ENCODE measurements at regions not wholly inside any gene's neighbourhood (a gene's known extent, or its start where the extent isn't known, plus 50 kb on each side); places are given as distances from the start of the nearest gene placed in this dataset.
"Not testable (repeated sequence)": the region's sequence is repeated elsewhere in the genome, so short reads cannot be mapped to it uniquely, and the experiment has no call there.

DNA sequence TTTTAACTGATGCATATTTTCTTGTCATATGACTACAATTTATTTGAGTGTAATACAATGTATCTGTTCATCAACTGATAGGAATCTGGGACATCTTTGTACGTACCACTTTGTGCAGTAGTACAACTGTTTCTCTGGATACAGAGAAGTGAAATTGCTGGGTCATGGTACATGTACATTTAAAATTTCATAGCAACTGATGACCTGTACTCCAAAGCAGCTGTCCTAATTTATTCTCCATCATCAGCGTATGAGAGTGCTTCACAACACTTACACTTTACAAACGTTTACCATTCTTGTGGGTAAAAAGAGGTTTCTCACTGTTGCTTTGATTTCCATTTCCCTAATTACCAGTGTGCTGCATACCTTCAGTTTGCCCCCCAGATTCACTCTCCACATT, 552.8 kb upstream of the CADM1 start:
- DNase-seq = no peak

- no peak for DNase-seq
Observed at GRCh38 chr11:116055064-116055463, 550.8 kb upstream of the CADM1 start.

DNA sequence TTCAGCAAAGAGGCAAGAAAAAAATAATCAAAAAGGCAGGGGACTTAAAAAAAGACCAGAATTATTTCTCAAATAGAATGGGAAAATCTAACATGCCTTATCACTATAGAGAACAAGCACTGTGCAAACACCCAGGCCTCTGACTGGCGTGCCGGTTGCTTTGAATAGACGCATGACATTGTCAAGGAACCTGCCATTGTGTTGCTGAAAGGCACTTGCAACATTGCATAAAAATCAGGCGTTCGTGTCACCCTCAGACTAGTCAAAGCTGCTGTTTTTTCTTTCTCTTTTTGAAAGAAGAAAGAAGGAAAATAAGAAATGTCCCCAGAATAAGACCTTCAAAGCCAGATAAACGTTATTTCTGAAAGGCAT, 549.3 kb upstream of the CADM1 start:
- no peak for DNase-seq

- no peak for DNase-seq
Observed at GRCh38 chr11:116052603-116053547, 548.7 kb upstream of the CADM1 start.

- DNase-seq = no peak
Observed at GRCh38 chr11:116051494-116051893, 547.3 kb upstream of the CADM1 start.

GRCh38 chr11:116049383-116049782, 545.2 kb upstream of the CADM1 start:
- DNase-seq = no peak

- no peak for DNase-seq
Observed at GRCh38 chr11:116046127-116046526, 541.9 kb upstream of the CADM1 start.

GRCh38 chr11:116044941-116045340, 540.7 kb upstream of the CADM1 start:
- DNase-seq = no peak

GRCh38 chr11:116044520-116044919, 540.3 kb upstream of the CADM1 start:
- DNase-seq = no peak

- no peak for DNase-seq
Observed at GRCh38 chr11:116043857-116044256, 539.6 kb upstream of the CADM1 start.

- not testable (repeated sequence) for DNase-seq
Observed at GRCh38 chr11:116043059-116043458, 538.8 kb upstream of the CADM1 start.

DNA sequence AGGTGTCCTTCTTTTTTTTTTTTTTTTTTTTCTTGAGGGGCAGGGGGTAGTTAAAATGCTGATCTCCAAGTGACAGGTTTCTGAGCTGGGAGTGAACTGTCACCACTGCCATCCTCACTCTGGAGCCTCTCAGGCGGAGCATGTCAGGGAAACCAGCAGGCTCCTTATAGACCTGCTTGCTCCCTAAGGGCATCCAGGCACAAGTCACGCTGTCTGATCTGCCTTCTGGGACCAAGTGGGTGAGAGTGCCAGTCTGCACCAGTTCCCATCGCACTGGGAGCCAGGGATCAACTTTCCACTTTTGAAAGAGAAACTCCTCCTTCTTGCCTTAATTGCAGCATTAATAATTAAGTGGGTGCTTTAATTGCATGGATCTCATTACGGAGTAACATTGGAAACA, 537.9 kb upstream of the CADM1 start:
- no peak for DNase-seq

GRCh38 chr11:116037861-116038260, 533.6 kb upstream of the CADM1 start:
- no peak for DNase-seq

DNA sequence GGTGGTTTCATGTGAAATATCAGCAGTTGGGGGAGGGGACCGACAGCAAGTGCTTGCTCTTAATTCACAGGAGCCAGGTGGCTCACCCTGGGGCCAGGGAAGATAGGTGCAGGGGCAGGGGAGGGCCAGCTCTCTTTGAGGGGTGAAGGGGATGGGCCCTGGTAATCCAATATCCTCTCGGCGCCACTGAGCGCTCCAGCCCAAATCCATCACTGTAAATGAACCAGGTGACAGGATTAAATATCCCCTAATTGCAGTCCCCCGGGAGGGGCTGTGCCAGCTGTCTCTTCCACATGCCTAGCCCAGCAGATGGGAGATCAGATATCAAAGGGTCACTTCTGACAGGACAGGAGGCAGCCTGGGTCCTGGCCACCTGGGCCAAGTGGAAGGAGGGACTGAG, 531.8 kb upstream of the CADM1 start:
- peak; percentile 72 for DNase-seq

GRCh38 chr11:116033931-116034553, 529.8 kb upstream of the CADM1 start:
- DNase-seq = no peak

DNA sequence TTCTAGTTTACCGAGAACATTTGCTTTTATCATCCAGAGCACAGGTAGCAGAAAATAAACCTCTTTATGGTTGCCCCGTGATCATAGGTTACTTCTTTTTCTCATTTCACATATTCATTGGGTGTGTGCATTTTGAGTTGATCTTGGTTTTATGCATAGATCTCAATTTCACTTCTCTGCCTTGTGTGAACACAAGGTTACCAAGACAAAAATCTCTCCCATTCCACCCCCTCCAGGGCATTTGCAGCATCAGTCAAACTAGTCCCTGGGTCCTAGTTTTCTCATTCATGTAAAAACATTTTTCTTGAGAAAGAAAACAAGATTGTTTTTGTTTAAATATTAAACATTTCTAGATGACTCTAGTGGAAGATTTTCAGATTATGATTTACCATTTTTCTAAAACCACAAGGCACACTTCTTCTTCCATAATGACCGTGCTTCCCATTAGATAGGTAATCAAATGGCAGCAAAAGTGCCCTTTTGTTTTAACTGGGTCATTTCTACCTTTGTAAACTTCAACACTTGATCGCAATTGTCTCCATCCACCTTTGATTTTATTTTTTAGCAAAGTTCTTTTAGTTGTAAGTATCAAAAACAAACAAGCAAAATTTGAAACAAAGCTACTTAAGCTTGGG, 526.6 kb upstream of the CADM1 start:
- no peak for DNase-seq

DNA sequence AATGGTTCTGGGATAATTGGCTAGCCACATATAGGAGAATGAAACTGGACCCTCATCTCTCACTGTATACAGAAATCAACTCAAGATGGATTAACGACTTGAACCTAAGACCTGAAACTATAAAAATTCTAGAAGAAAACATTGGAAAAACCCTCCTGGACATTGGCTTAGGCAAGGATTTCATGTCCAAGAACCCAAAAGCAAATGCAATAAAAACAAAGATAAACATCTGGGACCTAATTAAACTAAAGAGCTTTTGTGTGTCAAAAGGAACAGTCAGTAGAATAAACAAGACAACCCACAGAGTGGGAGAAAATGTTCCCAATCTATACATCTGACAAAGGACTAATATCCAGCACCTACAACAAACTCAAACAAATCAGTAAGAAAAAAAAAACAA, 524.3 kb upstream of the CADM1 start:
- not testable (repeated sequence) for DNase-seq

- no peak for DNase-seq
Observed at GRCh38 chr11:115999437-115999836, 495.2 kb upstream of the CADM1 start.

GRCh38 chr11:115996808-115997188, 492.6 kb upstream of the CADM1 start:
- no peak for DNase-seq

- DNase-seq = no peak
Observed at GRCh38 chr11:115996125-115996807, 492.1 kb upstream of the CADM1 start.

GRCh38 chr11:115993590-115993989, 489.4 kb upstream of the CADM1 start:
- DNase-seq = no peak

DNA sequence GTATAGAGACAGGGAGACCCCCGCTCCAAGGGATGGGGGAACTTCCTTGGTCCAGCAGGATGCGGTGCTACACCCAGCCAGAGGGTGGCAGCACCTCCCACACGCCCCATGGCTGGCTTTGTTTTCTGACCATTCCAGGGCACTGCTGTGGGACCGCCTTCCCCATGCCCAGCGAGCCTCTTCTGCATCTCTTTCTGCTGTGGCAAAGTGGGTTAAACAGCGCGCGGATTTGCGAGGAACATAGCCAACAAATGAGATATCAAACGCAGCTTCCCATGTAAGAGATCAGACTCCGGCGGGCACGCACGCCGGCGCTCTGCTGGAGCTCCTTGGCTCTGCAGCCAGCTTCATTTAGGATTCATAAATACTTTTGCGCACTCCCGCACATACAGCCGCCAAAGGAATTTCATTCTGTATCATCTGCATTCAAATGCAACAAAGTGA, 485.8 kb upstream of the CADM1 start:
- no peak for DNase-seq

- no peak for DNase-seq
Observed at GRCh38 chr11:115985896-115986295, 481.7 kb upstream of the CADM1 start.
